ENCODE measurements at regions not wholly inside any gene's neighbourhood (a gene's known extent, or its start where the extent isn't known, plus 50 kb on each side); places are given as distances from the start of the nearest gene placed in this dataset.

- no peak for DNase-seq (ENCODE audit: low read depth)
Observed at GRCh38 chr5:66450988-66451387, 145.2 kb upstream of the MAST4 start.

DNA sequence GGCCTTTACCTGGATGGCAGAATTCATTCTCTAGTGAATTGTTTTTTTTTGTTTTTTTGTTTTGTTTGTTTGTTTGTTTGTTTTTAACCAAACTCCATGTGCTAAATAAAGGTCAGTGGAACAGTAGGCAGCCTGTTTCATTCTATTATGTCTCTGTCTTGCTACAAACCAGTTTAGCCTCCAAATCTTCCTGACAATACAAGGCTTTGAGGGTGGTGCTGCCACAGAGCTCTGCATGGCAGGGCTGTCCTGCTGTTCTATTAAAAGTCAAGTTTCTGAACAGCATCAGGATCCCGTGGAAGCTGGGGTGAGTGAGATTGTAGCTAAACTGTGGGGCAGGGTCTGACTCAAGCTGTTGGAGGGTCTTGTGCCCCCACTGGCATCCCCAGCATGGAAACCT, 144.1 kb upstream of the MAST4 start:
- no peak for DNase-seq (ENCODE audit: low read depth)
- TF ChIP-seq POLR2A (IDR thresholded peaks at IDR 0.05; ENCODE audit: extremely low read depth, insufficient read length) (no peak), MYC (IDR thresholded peaks at IDR 0.05; ENCODE audit: low read depth, low read length) (no peak), CTCF (IDR thresholded peaks at IDR 0.05; ENCODE audit: low read depth, low read length) (no peak)
- TF ChIP-seq, protein P1, sequence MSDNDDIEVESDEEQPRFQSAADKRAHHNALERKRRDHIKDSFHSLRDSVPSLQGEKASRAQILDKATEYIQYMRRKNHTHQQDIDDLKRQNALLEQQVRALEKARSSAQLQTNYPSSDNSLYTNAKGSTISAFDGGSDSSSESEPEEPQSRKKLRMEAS (IDR thresholded peaks at IDR 0.05; ENCODE audit: low read depth, low read length), result no peak
- H3K4me3 ChIP-seq (ENCODE audit: low read depth, low read length), result no peak overlapping the region

More at GRCh38 chr5:66450988-66451387, 145.2 kb upstream of the MAST4 start:
- TF ChIP-seq CTCF (IDR thresholded peaks at IDR 0.05; ENCODE audit: low read depth, low read length), result no peak
- TF ChIP-seq, protein P1 (IDR thresholded peaks at IDR 0.05; ENCODE audit: low read depth, low read length), result no peak
- no peak overlapping the region for H3K4me3 ChIP-seq (ENCODE audit: low read depth, low read length)

- no peak overlapping the region for H3K4me3 ChIP-seq (ENCODE audit: low read depth, low read length)
- no peak for DNase-seq (ENCODE audit: low read depth)
- no peak for TF ChIP-seq POLR2A (IDR thresholded peaks at IDR 0.05; ENCODE audit: extremely low read depth, insufficient read length)
Observed at GRCh38 chr5:66454186-66455078, 141.8 kb upstream of the MAST4 start.

DNA sequence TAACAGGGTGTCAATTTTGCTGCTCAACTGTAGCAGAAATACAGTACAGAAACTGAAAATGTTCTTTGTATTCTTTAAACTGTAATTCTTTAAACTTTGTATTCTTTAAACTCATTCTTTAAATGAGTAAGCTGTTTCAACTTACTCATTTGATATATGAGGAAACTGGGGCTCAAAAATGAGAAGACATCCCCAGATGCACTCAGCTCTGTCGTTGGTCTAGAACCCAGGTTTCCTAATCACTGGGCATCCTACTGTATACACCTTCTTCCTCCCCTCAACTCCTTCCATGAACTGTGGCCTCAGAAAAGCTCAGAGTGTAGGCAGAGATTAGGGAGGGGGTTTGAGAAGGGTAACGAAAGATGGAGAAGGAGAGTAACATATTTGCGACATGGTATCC, 136.5 kb upstream of the MAST4 start:
- DNase-seq (ENCODE audit: low read depth), result no peak
- no peak for TF ChIP-seq MYC (IDR thresholded peaks at IDR 0.05; ENCODE audit: low read depth, low read length)
- TF ChIP-seq, protein P1 (IDR thresholded peaks at IDR 0.05; ENCODE audit: low read depth, low read length), result no peak
- no peak for TF ChIP-seq POLR2A (IDR thresholded peaks at IDR 0.05; ENCODE audit: extremely low read depth, insufficient read length)
- no peak for TF ChIP-seq CTCF (IDR thresholded peaks at IDR 0.05; ENCODE audit: low read depth, low read length)

GRCh38 chr5:66467564-66467963, 128.6 kb upstream of the MAST4 start:
- TF ChIP-seq, protein P1 (IDR thresholded peaks at IDR 0.05; ENCODE audit: low read depth, low read length), result no peak
- TF ChIP-seq POLR2A (IDR thresholded peaks at IDR 0.05; ENCODE audit: extremely low read depth, insufficient read length) (no peak), MYC (IDR thresholded peaks at IDR 0.05; ENCODE audit: low read depth, low read length) (no peak), CTCF (IDR thresholded peaks at IDR 0.05; ENCODE audit: low read depth, low read length) (no peak)
- no peak for DNase-seq (ENCODE audit: low read depth)

More for the DNA sequence above, 136.5 kb upstream of the MAST4 start:
- H3K4me3 ChIP-seq (ENCODE audit: low read depth, low read length), result no peak overlapping the region

GRCh38 chr5:66469684-66470083, 126.5 kb upstream of the MAST4 start:
- no peak overlapping the region for H3K4me3 ChIP-seq (ENCODE audit: low read depth, low read length)
- peak; percentile 2 for DNase-seq (ENCODE audit: low read depth)
- TF ChIP-seq POLR2A (IDR thresholded peaks at IDR 0.05; ENCODE audit: extremely low read depth, insufficient read length), result no peak
- no peak for TF ChIP-seq CTCF (IDR thresholded peaks at IDR 0.05; ENCODE audit: low read depth, low read length)

More at GRCh38 chr5:66467564-66467963, 128.6 kb upstream of the MAST4 start:
- no peak overlapping the region for H3K4me3 ChIP-seq (ENCODE audit: low read depth, low read length)

Data from NB4 (cell line).